H9 (cell line): ENCODE measurements at regions not wholly inside any gene's neighbourhood (a gene's known extent, or its start where the extent isn't known, plus 50 kb on each side); places are given as distances from the start of the nearest gene placed in this dataset.

Experiments used
- DNase-seq: peaks from one replicate; pipeline ENCODE4 v3.0.0-alpha.2; 2017
- H2AFZ ChIP-seq: one replicate; pipeline ENCODE4 v1.6.1; 2013; ENCODE audit warnings: mild to moderate bottlenecking, low read length, control low read depth, moderate library complexity
- H2AK5ac ChIP-seq: 2 replicates; pipeline ENCODE4 v1.6.1; 2013; ENCODE audit warnings: low read length, control low read depth, mixed read lengths; ENCODE audit not compliant: insufficient read length
- H2BK120ac ChIP-seq: one replicate; pipeline ENCODE4 v1.6.1; 2013; ENCODE audit warnings: low read depth, mild to moderate bottlenecking, low read length, control low read depth, inconsistent platforms; ENCODE audit not compliant: poor library complexity, severe bottlenecking
- H2BK12ac ChIP-seq: 2 replicates; pipeline ENCODE4 v1.6.1; 2013; ENCODE audit warnings: low read length, control low read depth, mixed read lengths, low read depth; ENCODE audit not compliant: insufficient read length
- H2BK15ac ChIP-seq: 2 replicates; pipeline ENCODE4 v1.6.1; 2013; ENCODE audit warnings: low read depth, low read length, control low read depth
- H2BK20ac ChIP-seq: one replicate; pipeline ENCODE4 v1.6.1; 2013; ENCODE audit warnings: low read depth, mild to moderate bottlenecking, low read length, control low read depth, inconsistent platforms; ENCODE audit not compliant: poor library complexity, severe bottlenecking
- H2BK5ac ChIP-seq: 2 replicates; pipeline ENCODE4 v1.6.1; 2013; ENCODE audit warnings: low read length, control low read depth, mixed read lengths; ENCODE audit not compliant: insufficient read length
- H3K14ac ChIP-seq: 2 replicates; pipeline ENCODE4 v1.6.1; 2013; ENCODE audit warnings: low read length, control low read depth; ENCODE audit not compliant: insufficient read depth
- H3K18ac ChIP-seq: 2 replicates; pipeline ENCODE4 v1.6.1; 2013; ENCODE audit warnings: low read depth, mild to moderate bottlenecking, mixed read lengths, low read length, control low read depth; ENCODE audit not compliant: insufficient read length
- H3K23ac ChIP-seq: 2 replicates; pipeline ENCODE4 v1.6.1; 2013; ENCODE audit warnings: low read length, control low read depth, mixed read lengths, low read depth; ENCODE audit not compliant: insufficient read length
- H3K23me2 ChIP-seq: 2 replicates; pipeline ENCODE4 v1.6.1; 2013; ENCODE audit warnings: low read depth, mild to moderate bottlenecking, mixed read lengths, low read length, control low read depth; ENCODE audit not compliant: insufficient read length, poor library complexity, severe bottlenecking
- H3K27ac ChIP-seq: 2 replicates; pipeline ENCODE4 v1.5.1; 2013; ENCODE audit warnings: low read length, control low read depth, mixed read lengths, low read depth; ENCODE audit not compliant: insufficient read length
- H3K27me3 ChIP-seq: 2 replicates; pipeline ENCODE4 v1.6.1; 2013; ENCODE audit warnings: low read length, control low read depth, inconsistent platforms; ENCODE audit not compliant: insufficient read depth
- H3K4ac ChIP-seq: 2 replicates; pipeline ENCODE4 v1.6.1; 2013; ENCODE audit warnings: low read depth, mild to moderate bottlenecking, control low read depth, inconsistent platforms, low read length, moderate library complexity
- H3K4me1 ChIP-seq: 2 replicates; pipeline ENCODE4 v1.6.1; 2013; ENCODE audit warnings: low read length, control low read depth, inconsistent platforms; ENCODE audit not compliant: insufficient read depth
- H3K4me2 ChIP-seq: 2 replicates; pipeline ENCODE4 v1.6.1; 2013; ENCODE audit warnings: low read length, control low read depth, mixed read lengths; ENCODE audit not compliant: insufficient read length, insufficient read depth
- H3K56ac ChIP-seq: 2 replicates; pipeline ENCODE4 v1.6.1; 2013; ENCODE audit warnings: low read depth, mild to moderate bottlenecking, mixed read lengths, low read length, control low read depth; ENCODE audit not compliant: insufficient read length
- H3K79me1 ChIP-seq: 2 replicates; pipeline ENCODE4 v1.6.1; 2013; ENCODE audit warnings: low read depth, mild to moderate bottlenecking, moderate library complexity, low read length, control low read depth, inconsistent platforms; ENCODE audit not compliant: insufficient read depth, poor library complexity, severe bottlenecking
- H3K79me2 ChIP-seq: 2 replicates; pipeline ENCODE4 v1.6.1; 2013; ENCODE audit warnings: low read length, control low read depth, inconsistent platforms; ENCODE audit not compliant: insufficient read depth
- H3K9ac ChIP-seq: 2 replicates; pipeline ENCODE4 v1.6.1; 2013; ENCODE audit warnings: low read length, control low read depth, mixed read lengths; ENCODE audit not compliant: insufficient read length; ENCODE audit errors: extremely low read depth
- H3K9me3 ChIP-seq: one replicate; pipeline ENCODE4 v1.6.1; 2013; ENCODE audit warnings: low read depth, low read length, inconsistent platforms; ENCODE audit not compliant: control insufficient read depth
- H3T11ph ChIP-seq: one replicate; pipeline ENCODE4 v1.6.1; 2013; ENCODE audit warnings: mild to moderate bottlenecking, low read length, control low read depth, inconsistent platforms
- H4K20me1 ChIP-seq: one replicate; pipeline ENCODE4 v1.6.1; 2013; ENCODE audit not compliant: control insufficient read depth, insufficient read length, insufficient read depth
- H4K5ac ChIP-seq: 2 replicates; pipeline ENCODE4 v1.6.1; 2013; ENCODE audit warnings: low read depth, mild to moderate bottlenecking, mixed read lengths, low read length, control low read depth; ENCODE audit not compliant: insufficient read length
- H4K8ac ChIP-seq: replicated peaks from 2 replicates; pipeline ENCODE4 v1.6.1; 2013; ENCODE audit warnings: low read length, control low read depth, mixed read lengths, low read depth; ENCODE audit not compliant: insufficient read length
- H4K91ac ChIP-seq: 2 replicates; pipeline ENCODE4 v1.6.1; 2013; ENCODE audit warnings: low read depth, mild to moderate bottlenecking, moderate library complexity, mixed read lengths, low read length, control low read depth; ENCODE audit not compliant: insufficient read length
- H3K27ac Mint-ChIP-seq, 3 experiments: 2 replicates in 2 of 3; 3 replicates in 1 of 3; pipeline ENCODE4 v1.8.0; 2020 to 2021; ENCODE audit warnings: mixed read lengths in 3 of 3, mild to moderate bottlenecking in 1 of 3, moderate library complexity in 1 of 3
- H3K27me3 Mint-ChIP-seq: 2 replicates; pipeline ENCODE4 v1.8.0; 2021; ENCODE audit warnings: low read depth, mild to moderate bottlenecking, moderate library complexity, mixed read lengths
- H3K36me3 Mint-ChIP-seq, 3 experiments: 2 replicates in 2 of 3; 3 replicates in 1 of 3; pipeline ENCODE4 v1.8.0; 2020 to 2021; ENCODE audit warnings: low read depth in 3 of 3, mixed read lengths in 3 of 3; ENCODE audit not compliant: insufficient read depth in 1 of 3
- H3K4me1 Mint-ChIP-seq, 2 experiments: 2 replicates each; pipeline ENCODE4 v1.8.0; 2020; ENCODE audit warnings: mixed read lengths in 2 of 2
- H3K4me3 Mint-ChIP-seq, 2 experiments: 2 replicates in 1 of 2; 3 replicates in 1 of 2; pipeline ENCODE4 v1.8.0; 2020 to 2021; ENCODE audit warnings: mild to moderate bottlenecking in 2 of 2, mixed read lengths in 2 of 2, moderate library complexity in 1 of 2
- H3K9me3 Mint-ChIP-seq, 2 experiments: 2 replicates in 1 of 2; 3 replicates in 1 of 2; pipeline ENCODE4 v1.8.0; 2020; ENCODE audit warnings: mild to moderate bottlenecking in 2 of 2, mixed read lengths in 2 of 2, moderate library complexity in 1 of 2
- CTCF ChIP-seq: fragments of 200-600 bp; sonication (generic); conservative IDR thresholded peaks from 3 replicates; pipeline ENCODE4 v1.8.0; 2021; ENCODE audit warnings: antibody characterized with exemption, mild to moderate bottlenecking
- WGBS: extraction: QIAGEN DNeasy Blood & Tissue Kit; methylation state at CpG from one replicate; pipeline ENCODE4 v1.1.7; 2013; ENCODE audit warnings: missing lambda C conversion rate, low lambda C conversion rate, mixed read lengths; ENCODE audit not compliant: insufficient read length; ENCODE audit errors: extremely low coverage; 5-methylcytosine and 5-hydroxymethylcytosine counted together

GRCh38 chr20:48215536-48215935 is 430.3 kb upstream of the SULF2 start:
- H3K27ac Mint-ChIP-seq: no peak overlapping the region
- Histone ChIP-seq H2AK5ac (no peak overlapping the region), H3K9me3 (no peaks in the 10 kb centered on the region), H2BK120ac (no peak overlapping the region), H2BK20ac (no peak overlapping the region), H3K14ac (no peak overlapping the region), H2BK12ac (no peak overlapping the region), H3K56ac (no peak overlapping the region), H3K23ac (no peak overlapping the region), H4K91ac (no peak overlapping the region), H3K9ac (no peak overlapping the region), H3K4ac (no peak overlapping the region), H2AFZ (no peak overlapping the region), H4K20me1 (no peaks in the 10 kb centered on the region), H4K5ac (no peak overlapping the region), H3K27ac (no peak overlapping the region), H3K4me2 (no peak overlapping the region), H3K79me1 (no peaks in the 10 kb centered on the region), H3K79me2 (no peaks in the 10 kb centered on the region), H3T11ph (no peak overlapping the region), H3K23me2 (no peaks in the 10 kb centered on the region), H3K27me3 (no peaks in the 10 kb centered on the region), H4K8ac (no peak overlapping the region), H3K4me1 (no peaks in the 10 kb centered on the region), H2BK5ac (no peak overlapping the region), H2BK15ac (no peak overlapping the region), H3K18ac (no peak overlapping the region)
- H3K36me3 Mint-ChIP-seq: no peaks in the 10 kb centered on the region
- peaks cover 0 to 4% of the 10 kb centered on the region in 2 experiments; a peak in 2 of 4 replicates for H3K4me1 Mint-ChIP-seq
- no peak overlapping the region for H3K4me3 Mint-ChIP-seq
- peak; percentile 38 for DNase-seq
- H3K27me3 Mint-ChIP-seq: no peaks in the 10 kb centered on the region; the same call in 1 of the 2 replicates
- TF ChIP-seq CTCF: no peak
- WGBS: no CpG with 5 or more reads among the region's 8 CpGs
- H3K9me3 Mint-ChIP-seq: no peaks in the 10 kb centered on the region
